OCI-LY3 (cell line): ENCODE measurements at regions not wholly inside any gene's neighbourhood (a gene's known extent, or its start where the extent isn't known, plus 50 kb on each side); places are given as distances from the start of the nearest gene placed in this dataset.

ENCODE experiments used
- H2AFZ ChIP-seq: fragments of 200-600, 300-600 bp; shearing (Covaris generic); 2 replicates; pipeline ENCODE4 v1.6.0; 2014; ENCODE audit warnings: antibody characterized with exemption, low read depth, low read length
- H3K27ac ChIP-seq: fragments of 200-600, 300-600 bp; sonication (generic); 2 replicates; pipeline ENCODE4 v1.5.1; 2014; ENCODE audit warnings: mild to moderate bottlenecking, low read length, moderate library complexity, mixed read lengths
- H3K27me3 ChIP-seq: fragments of 200-600, 300-600 bp; sonication (generic); 2 replicates; pipeline ENCODE4 v1.6.1; 2014; ENCODE audit warnings: low read depth, low read length, mixed read lengths
- H3K36me3 ChIP-seq: fragments of 200-600, 300-600 bp; sonication (generic); replicated peaks from 2 replicates; pipeline ENCODE3; 2014; ENCODE audit warnings: low read depth, low read length, mixed read lengths
- H3K4me1 ChIP-seq: fragments of 300-600, 200-600 bp; sonication (generic); 2 replicates; pipeline ENCODE4 v1.6.1; 2014; ENCODE audit warnings: low read length, mixed read lengths
- H3K4me2 ChIP-seq: fragments of 200-600, 300-600 bp; sonication (generic); 2 replicates; pipeline ENCODE4 v1.6.1; 2014; ENCODE audit warnings: low read length, mixed read lengths
- H3K4me3 ChIP-seq: fragments of 300-600, 200-600 bp; sonication (generic); 2 replicates; pipeline ENCODE4 v1.5.1; 2014; ENCODE audit warnings: antibody characterized with exemption, mild to moderate bottlenecking, low read length, moderate library complexity
- H3K79me2 ChIP-seq: fragments of 300-600, 200-600 bp; shearing (Covaris generic); 2 replicates; pipeline ENCODE4 v1.6.1; 2014; ENCODE audit warnings: mild to moderate bottlenecking, low read length, mixed read lengths
- H3K9ac ChIP-seq: fragments of 300-600, 200-600 bp; shearing (Covaris generic); 2 replicates; pipeline ENCODE4 v1.6.0; 2014; ENCODE audit warnings: mild to moderate bottlenecking, low read length, moderate library complexity
- H3K9me3 ChIP-seq: fragments of 200-600, 300-600 bp; shearing (Covaris generic); 2 replicates; pipeline ENCODE4 v1.6.1; 2014; ENCODE audit warnings: low read length, mixed read lengths; ENCODE audit not compliant: insufficient read depth
- H4K20me1 ChIP-seq: fragments of 200-600, 300-600 bp; sonication (generic); 2 replicates; pipeline ENCODE4 v1.6.1; 2016; ENCODE audit warnings: low read length, mixed read lengths; ENCODE audit not compliant: insufficient read depth
- EZH2phosphoT487 ChIP-seq: fragments of 200-600 bp; shearing (Covaris generic); IDR thresholded peaks from 2 replicates; pipeline ENCODE4 v1.6.1; 2018; ENCODE audit warnings: antibody characterized with exemption, mixed run types, low read depth
- TF ChIP-seq, protein P1 (sequence below): fragments of 200-600, 300-600 bp; sonication (generic); IDR thresholded peaks from 2 replicates; pipeline ENCODE4 v1.5.1; 2014; ENCODE audit warnings: antibody characterized with exemption, low read length, low read depth

DNA sequence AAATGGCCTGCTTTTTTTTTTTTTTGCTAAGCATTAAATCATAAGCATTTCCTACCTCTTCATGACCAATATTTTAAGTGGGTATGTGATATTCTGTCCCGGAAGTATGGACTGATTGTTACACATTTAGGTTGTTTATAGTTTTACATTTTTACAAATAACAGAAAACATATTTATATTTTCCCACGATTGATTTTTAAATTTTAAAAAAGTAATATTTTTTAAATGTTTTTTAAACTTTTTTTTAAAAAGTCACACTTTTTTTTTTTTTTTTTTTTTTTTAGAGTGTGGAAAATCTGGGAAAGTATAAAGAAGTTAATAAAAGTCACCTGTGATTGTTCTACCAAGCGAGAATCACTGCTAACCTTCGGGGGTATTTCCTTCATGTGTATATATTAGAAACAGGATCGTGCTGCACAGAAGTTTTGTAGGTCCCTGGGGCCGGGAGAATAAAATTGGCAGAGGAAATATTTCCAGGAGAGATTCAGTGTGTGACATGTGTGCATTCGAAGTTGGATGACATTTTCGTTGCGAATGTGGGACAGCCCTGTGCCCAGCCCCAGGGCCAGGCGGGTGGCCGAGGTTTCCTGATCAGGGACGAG lies 173.1 kb downstream of the CDC5L start:
- no peak overlapping the region for H3K9ac ChIP-seq
- H2AFZ ChIP-seq = no peak overlapping the region
- no peak for TF ChIP-seq EZH2phosphoT487
- H3K9me3 ChIP-seq = no peaks in the 10 kb centered on the region
- peak overlapping the region; percentile 78 for H3K4me2 ChIP-seq
- no peak overlapping the region for H3K27ac ChIP-seq
- no peaks in the 10 kb centered on the region for H3K27me3 ChIP-seq
- peaks cover 37% of the 10 kb centered on the region for H3K4me1 ChIP-seq
- no peaks in the 10 kb centered on the region for H3K36me3 ChIP-seq
- no peaks in the 10 kb centered on the region for H4K20me1 ChIP-seq
- H3K4me3 ChIP-seq = peak overlapping the region; percentile 75
- H3K79me2 ChIP-seq = no peaks in the 10 kb centered on the region

DNA sequence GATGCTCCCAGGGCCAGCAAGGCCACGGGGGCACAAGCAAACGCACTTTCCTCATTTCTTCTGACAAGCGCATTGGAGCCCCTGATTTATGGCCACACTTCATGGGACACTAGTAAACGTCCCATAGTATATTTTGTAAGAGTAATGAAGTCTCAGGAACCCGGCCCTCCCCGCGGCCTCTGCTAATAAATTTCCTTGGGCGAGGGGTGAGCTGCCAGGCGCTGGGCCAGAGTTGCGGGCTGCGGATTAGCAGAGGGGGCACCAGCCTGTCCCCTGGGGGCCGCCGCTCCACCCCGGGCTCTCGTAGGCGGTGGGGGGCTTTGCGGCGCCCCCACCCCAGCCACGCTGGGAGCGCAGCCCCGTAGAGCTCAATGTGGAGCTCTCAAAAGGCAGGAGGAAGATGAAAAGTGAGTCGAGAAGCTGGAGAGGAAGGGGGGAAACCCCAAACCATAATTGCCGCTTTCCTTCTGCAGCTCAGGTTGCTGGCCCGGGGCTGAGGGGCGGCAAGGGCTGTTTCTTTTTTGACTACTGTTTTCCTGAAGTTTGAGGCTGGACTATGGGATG lies 173.6 kb downstream of the CDC5L start:
- Histone ChIP-seq H3K27me3 (no peaks in the 10 kb centered on the region), H3K4me3 (peak overlapping the region; percentile 75), H4K20me1 (no peaks in the 10 kb centered on the region), H3K9ac (peak overlapping the region; percentile 37), H3K79me2 (no peaks in the 10 kb centered on the region), H3K9me3 (no peaks in the 10 kb centered on the region), H3K4me2 (peak overlapping the region; percentile 78), H3K27ac (no peak overlapping the region), H2AFZ (no peak overlapping the region), H3K4me1 (peaks cover 37% of the 10 kb centered on the region), H3K36me3 (no peaks in the 10 kb centered on the region)
- TF ChIP-seq, protein P1, sequence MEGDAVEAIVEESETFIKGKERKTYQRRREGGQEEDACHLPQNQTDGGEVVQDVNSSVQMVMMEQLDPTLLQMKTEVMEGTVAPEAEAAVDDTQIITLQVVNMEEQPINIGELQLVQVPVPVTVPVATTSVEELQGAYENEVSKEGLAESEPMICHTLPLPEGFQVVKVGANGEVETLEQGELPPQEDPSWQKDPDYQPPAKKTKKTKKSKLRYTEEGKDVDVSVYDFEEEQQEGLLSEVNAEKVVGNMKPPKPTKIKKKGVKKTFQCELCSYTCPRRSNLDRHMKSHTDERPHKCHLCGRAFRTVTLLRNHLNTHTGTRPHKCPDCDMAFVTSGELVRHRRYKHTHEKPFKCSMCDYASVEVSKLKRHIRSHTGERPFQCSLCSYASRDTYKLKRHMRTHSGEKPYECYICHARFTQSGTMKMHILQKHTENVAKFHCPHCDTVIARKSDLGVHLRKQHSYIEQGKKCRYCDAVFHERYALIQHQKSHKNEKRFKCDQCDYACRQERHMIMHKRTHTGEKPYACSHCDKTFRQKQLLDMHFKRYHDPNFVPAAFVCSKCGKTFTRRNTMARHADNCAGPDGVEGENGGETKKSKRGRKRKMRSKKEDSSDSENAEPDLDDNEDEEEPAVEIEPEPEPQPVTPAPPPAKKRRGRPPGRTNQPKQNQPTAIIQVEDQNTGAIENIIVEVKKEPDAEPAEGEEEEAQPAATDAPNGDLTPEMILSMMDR = no peak
- TF ChIP-seq EZH2phosphoT487 = no peak

DNA sequence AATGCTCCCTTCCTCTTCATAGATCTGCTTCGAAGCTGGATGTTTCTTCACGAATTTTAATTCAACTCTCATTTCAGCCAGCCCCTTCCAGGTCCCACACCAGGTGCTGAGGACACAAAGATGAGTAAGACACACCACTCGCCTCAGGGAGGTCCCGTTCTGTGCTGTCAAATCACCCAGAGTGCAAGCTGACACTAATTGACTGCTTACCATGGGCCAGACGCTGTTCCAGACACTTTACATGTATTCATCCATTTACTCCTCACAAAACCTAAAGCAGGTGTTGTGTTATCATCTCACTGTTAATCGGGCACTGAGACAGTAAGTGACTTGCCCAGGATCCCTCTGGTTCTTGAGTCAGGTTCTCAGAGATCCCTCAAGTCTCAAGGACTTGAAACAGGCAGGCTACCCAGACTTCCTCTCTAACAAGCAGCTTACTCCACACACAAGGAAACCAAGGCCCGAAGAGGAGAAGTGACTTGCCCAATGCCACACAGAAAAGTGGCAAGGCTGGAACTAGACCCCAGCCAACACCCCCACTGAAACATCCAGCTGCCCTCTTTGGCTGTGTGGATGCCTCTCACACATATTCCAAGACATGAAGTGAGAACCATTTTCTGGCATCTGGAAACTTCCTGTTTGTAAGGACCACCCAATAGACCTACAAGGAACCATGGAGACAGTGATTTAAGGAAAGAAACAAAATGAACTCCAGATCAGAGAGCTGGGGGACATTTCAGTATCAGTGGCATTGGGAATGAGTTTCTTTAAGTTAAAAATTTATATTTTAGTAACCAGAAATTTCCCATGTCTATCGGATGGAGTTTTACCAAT lies 174.5 kb downstream of the CDC5L start:
- Histone ChIP-seq H3K4me3 (peak overlapping the region; percentile 75), H3K9me3 (no peaks in the 10 kb centered on the region), H2AFZ (peak overlapping the region; percentile 57; the same call in 1 of the 2 replicates), H3K79me2 (no peaks in the 10 kb centered on the region), H3K9ac (peak overlapping the region; percentile 4; the same call in 1 of the 2 replicates), H3K36me3 (no peaks in the 10 kb centered on the region), H3K27me3 (no peaks in the 10 kb centered on the region), H3K27ac (no peak overlapping the region), H3K4me1 (peaks cover 37% of the 10 kb centered on the region), H4K20me1 (no peaks in the 10 kb centered on the region), H3K4me2 (peak overlapping the region; percentile 78)
- TF ChIP-seq, protein P1 = no peak

GRCh38 chr6:44563397-44563796 lies 175.9 kb downstream of the CDC5L start:
- Histone ChIP-seq H3K4me3 (no peak overlapping the region), H2AFZ (no peak overlapping the region; the same call in 1 of the 2 replicates), H3K27ac (no peak overlapping the region), H3K4me2 (no peak overlapping the region), H3K4me1 (peaks cover 29% of the 10 kb centered on the region), H3K79me2 (no peaks in the 10 kb centered on the region), H4K20me1 (no peaks in the 10 kb centered on the region), H3K9me3 (no peaks in the 10 kb centered on the region), H3K27me3 (no peaks in the 10 kb centered on the region), H3K36me3 (no peaks in the 10 kb centered on the region), H3K9ac (no peak overlapping the region)
- TF ChIP-seq EZH2phosphoT487 = no peak
- TF ChIP-seq, protein P1 = no peak
